ENCODE measurements at regions not wholly inside any gene's neighbourhood (a gene's known extent, or its start where the extent isn't known, plus 50 kb on each side); places are given as distances from the start of the nearest gene placed in this dataset.
A peak's percentile ranks its signal among the peaks of the same experiment; 100 is the strongest.
"Not testable (repeated sequence)": the region's sequence is repeated elsewhere in the genome, so short reads cannot be mapped to it uniquely, and the experiment has no call there.

- no peak for DNase-seq
These were observed 201.9 kb downstream of the MOXD1 start for GRCh38 chr6:132199343-132199742.

DNA sequence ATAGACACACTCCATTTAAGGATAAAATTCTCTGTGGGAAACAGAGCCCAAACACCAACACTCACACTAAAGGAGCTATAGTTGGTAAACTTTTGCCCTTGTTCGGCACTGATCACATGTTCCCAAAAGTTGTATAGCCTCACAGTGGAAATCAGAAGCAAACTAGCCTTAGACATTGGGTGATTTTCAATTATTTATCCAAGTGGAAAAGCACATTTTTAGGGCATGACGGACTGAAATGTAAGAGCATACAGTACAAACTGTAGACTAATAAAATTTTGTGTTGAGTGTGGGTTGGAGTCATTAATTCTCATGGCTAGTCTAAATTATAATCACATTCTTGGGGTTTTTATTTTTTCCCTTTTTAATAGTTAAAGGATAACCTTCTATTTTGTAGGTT, 202.4 kb downstream of the MOXD1 start:
- DNase-seq: no peak

- no peak for DNase-seq
These were observed 203.2 kb downstream of the MOXD1 start for GRCh38 chr6:132198040-132198439.

- DNase-seq: no peak
These were observed 206.7 kb downstream of the MOXD1 start for GRCh38 chr6:132194529-132194928.

GRCh38 chr6:132192631-132193030, 208.6 kb downstream of the MOXD1 start:
- DNase-seq: no peak

DNA sequence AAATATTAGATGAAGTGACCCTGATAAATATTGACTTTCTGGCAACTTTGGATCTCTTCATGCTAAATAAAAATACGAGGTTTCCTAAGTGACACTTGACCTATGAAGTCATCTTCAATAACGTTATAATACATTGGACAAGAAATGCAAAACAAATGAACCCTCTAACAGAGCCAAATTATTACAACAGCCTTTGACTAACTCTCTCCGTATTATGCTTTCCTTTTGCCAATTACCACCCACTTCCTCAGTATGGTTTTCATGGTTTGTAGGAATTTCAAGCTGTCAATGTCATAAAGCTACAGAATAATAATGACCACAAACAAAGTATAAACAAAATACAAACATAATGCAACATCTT, 210.5 kb downstream of the MOXD1 start:
- no peak for DNase-seq

- DNase-seq: no peak
These were observed 211.0 kb downstream of the MOXD1 start for GRCh38 chr6:132190097-132190814.

GRCh38 chr6:132188556-132189264, 212.6 kb downstream of the MOXD1 start:
- no peak for DNase-seq

DNA sequence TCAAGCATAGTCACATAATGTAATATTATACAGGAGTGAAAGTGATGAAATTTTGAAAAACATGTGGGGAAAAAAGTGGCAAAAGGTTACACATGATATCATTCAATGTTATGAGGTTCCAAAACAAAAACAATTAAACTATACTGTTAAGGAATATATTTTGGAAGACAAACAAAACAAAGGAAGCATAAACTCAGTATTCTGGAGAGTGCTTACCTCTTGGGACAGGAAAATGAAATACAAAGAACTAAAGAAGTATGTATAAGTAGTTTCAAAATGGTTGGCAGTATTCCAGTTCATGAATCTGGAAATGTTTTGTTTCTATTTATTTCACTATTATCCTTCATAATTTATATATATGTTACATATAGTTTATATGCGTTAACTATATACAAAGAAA, 213.5 kb downstream of the MOXD1 start:
- DNase-seq: no peak

DNA sequence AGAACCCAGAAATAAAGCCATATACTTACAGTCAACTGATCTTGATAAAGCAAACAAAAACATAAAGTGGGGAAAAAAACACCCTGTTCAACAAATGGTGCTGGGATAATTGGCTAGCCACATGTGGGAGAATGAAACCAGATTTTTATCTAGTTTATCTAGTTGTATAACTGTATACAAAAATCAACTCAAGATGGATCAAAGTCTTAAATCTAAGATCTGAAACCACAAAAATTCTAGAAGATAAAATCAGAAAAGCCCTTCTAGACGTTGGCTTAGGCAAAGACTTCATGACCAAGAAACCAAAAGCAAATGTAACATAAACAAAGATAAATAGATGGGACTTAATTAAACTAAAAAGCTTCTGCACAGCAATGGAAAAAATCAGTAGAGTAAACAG, 216.3 kb downstream of the MOXD1 start:
- not testable (repeated sequence) for DNase-seq

DNA sequence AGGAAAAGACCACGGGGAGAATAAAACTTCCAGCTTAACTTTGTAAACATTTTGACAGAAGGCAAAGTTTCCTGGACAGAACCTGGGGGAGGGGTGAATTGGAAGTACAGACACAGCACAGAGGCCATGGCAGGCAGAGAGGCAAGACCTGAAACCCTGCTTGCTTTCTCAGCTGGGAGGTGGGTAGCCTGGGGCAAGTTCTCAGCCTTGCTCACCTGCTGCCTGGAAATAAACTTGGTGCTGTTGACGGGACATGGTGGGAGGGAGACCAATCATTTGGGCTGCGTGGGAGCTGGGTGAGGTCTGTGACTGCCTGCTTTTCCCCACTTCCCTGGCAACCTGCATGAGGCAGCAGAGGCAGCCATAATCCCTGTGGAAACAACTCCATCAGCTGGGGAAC, 221.3 kb downstream of the MOXD1 start:
- DNase-seq: no peak

- no peak for DNase-seq
These were observed 223.7 kb upstream of the CCN2 start for GRCh38 chr6:132174919-132175318.

- no peak for DNase-seq
These were observed 217.8 kb upstream of the CCN2 start for GRCh38 chr6:132168961-132169360.

- peak in 1 of 51 donors; percentile 9 for DNase-seq
These were observed 217.0 kb upstream of the CCN2 start for GRCh38 chr6:132167929-132168892.

- DNase-seq: no peak
These were observed 215.4 kb upstream of the CCN2 start for GRCh38 chr6:132166526-132167051.

- DNase-seq: no peak
These were observed 214.5 kb upstream of the CCN2 start for GRCh38 chr6:132165677-132166076.

DNA sequence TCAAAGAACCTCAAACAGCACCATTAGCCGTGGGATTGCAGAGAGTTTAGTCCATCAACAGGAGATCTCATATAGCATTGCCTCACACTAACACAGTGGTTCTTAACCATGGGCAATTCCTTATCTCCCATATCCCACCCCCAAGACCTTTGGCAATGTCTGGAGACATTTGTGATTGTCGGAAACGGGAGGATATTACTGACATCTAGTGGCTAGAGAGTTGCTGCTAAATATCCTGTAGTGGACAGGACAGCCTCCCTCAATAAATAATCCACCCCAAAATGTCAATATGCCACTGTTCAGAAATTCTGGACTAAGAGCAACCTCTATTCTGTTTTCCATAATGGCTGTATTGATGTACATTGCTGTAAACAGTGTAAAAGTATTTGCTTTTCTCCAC, 210.1 kb upstream of the CCN2 start:
- DNase-seq: peak in 3 of 51 donors; percentile 10 to 33 (median 14)

GRCh38 chr6:132153221-132153898, 202.2 kb upstream of the CCN2 start:
- no peak for DNase-seq

DNA sequence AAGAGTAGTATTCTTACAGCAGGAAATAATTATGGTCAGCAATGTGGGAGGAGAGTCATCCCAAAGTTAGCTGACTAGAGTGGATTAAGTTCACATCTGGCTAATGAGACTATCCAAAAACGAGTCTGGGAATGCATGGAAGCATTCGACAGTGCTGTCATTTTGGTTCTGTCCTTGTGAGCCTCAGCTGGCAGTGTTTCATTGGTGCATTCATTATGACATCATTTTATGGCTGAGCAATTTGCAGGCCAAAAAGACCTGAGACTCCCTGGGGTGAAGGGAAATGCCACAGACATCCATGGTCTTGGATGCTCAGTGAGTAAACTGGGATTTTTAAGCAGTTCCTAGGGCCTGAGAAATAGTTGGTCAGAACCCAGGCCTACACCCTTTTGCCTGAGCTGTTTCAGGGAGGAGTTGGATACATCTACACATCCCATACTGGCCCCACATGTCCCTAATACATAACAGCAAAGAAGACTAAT, 196.4 kb upstream of the CCN2 start:
- DNase-seq: no peak

DNA sequence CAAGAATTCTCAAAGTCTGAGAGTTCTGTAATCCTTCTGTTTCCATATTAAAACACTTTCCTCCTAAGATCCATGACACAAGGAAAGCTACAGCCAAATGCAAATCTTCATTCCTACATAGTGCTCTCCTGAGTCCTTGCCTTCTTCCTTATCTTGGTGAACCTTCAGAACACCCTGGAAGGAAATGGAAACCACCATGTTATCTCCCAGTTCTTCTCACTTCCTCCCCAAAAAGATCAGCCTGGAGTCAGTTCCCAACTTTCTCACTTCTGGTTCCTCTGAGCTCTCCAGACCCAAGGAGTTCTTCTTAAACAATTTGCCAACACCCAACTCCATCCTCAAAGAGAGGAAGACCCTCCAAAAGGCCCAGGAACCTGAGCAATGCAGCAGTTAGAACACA, 193.3 kb upstream of the CCN2 start:
- no peak for DNase-seq

- no peak for DNase-seq
These were observed 192.1 kb upstream of the CCN2 start for GRCh38 chr6:132143258-132143657.
